NCI-H2196 (cell line): ENCODE measurements at regions not wholly inside any gene's neighbourhood (a gene's known extent, or its start where the extent isn't known, plus 50 kb on each side); places are given as distances from the start of the nearest gene placed in this dataset.

Experiments used
- DNase-seq: peaks from one replicate; lab custom pipeline; 2025; ENCODE audit not compliant: unreplicated experiment; lab: John Stamatoyannopoulos, UW

- no peak for DNase-seq
Measured at GRCh38 chr10:60441515-60441914, 51.8 kb upstream of the ANK3 start.

GRCh38 chr10:60439641-60440040 lies 50.0 kb upstream of the ANK3 start:
- no peak for DNase-seq
